Endothelial cell of umbilical vein (primary cell): ENCODE measurements at regions not wholly inside any gene's neighbourhood (a gene's known extent, or its start where the extent isn't known, plus 50 kb on each side); places are given as distances from the start of the nearest gene placed in this dataset.

Source experiments
- BruUV-seq: library from RNA; stranded (reverse); fragments of 400-500 nt; replicated peaks from 2 replicates; lab custom pipeline; 2021; lab: Mats Ljungman, UMichigan
- CTCF ChIA-PET: fragments of 300-600, 350-600 bp; sonication (Branson Sonifier 250); formaldehyde crosslinking; loops from one replicate; lab custom pipeline; 2021; ENCODE audit warnings: antibody characterized with exemption, inconsistent platforms; lab: Charles Lee
- POLR2A ChIA-PET: fragments of 300-600, 350-600 bp; sonication (Branson Sonifier 250); formaldehyde crosslinking; loops from one replicate; lab custom pipeline; 2021; ENCODE audit warnings: antibody characterized with exemption, inconsistent platforms; lab: Charles Lee
- DNase-seq: peaks from one replicate; pipeline ENCODE4 v3.0.0-alpha.2; 2011; ENCODE audit warnings: low read depth, low spot score
- FAIRE-seq: peaks from 2 replicates; lab custom pipeline; 2011; peaks lifted over from hg19 to GRCh38; lab: Jason Lieb, UNC
- H2AFZ ChIP-seq: 2 replicates; pipeline ENCODE4 v1.6.0; 2012; ENCODE audit warnings: low read depth, low read length, control low read depth, inconsistent platforms
- H3K27ac ChIP-seq: 2 replicates; pipeline ENCODE4 v1.5.1; 2011; ENCODE audit warnings: low read depth, mild to moderate bottlenecking, control low read depth, low read length, moderate library complexity; ENCODE audit not compliant: insufficient read depth
- H3K27me3 ChIP-seq, 2 experiments: 2 replicates each; pipeline versions ENCODE4 v1.6.0 to v1.6.1; 2011; ENCODE audit warnings: low read length in 2 of 2, mixed read lengths in 1 of 2; ENCODE audit not compliant: control insufficient read depth in 2 of 2, insufficient read depth in 2 of 2
- H3K36me3 ChIP-seq, 2 experiments: 2 replicates in 1 of 2; 3 replicates in 1 of 2; pipeline ENCODE4 v1.5.1; 2011; ENCODE audit warnings: low read length in 2 of 2, mild to moderate bottlenecking in 1 of 2, moderate library complexity in 1 of 2; ENCODE audit not compliant: control insufficient read depth in 2 of 2, insufficient read depth in 2 of 2; ENCODE audit errors: extremely low read depth in 1 of 2
- H3K4me1 ChIP-seq: 3 replicates; pipeline ENCODE4 v1.5.1; 2011; ENCODE audit warnings: mild to moderate bottlenecking, low read length; ENCODE audit not compliant: control insufficient read depth, insufficient read depth; ENCODE audit errors: extremely low read depth
- H3K4me2 ChIP-seq: 2 replicates; pipeline ENCODE4 v1.6.1; 2011; ENCODE audit warnings: low read length, control low read depth, mixed read lengths; ENCODE audit not compliant: insufficient read depth
- H3K4me3 ChIP-seq, 3 experiments: fragments of 200-600 bp in 1 of 3; sonication (generic), shearing (Covaris generic) in 1 of 3; replicated peaks in 1 of 3; 2 replicates each; pipeline ENCODE4 v1.5.1; 2011 to 2016; ENCODE audit warnings: control low read depth in 3 of 3, low read length in 3 of 3, mild to moderate bottlenecking in 2 of 3, inconsistent platforms in 1 of 3, low read depth in 1 of 3, moderate library complexity in 1 of 3; ENCODE audit not compliant: insufficient read depth in 1 of 3
- H3K79me2 ChIP-seq: 2 replicates; pipeline ENCODE4 v1.6.0; 2012; ENCODE audit warnings: low read length, inconsistent platforms; ENCODE audit not compliant: control insufficient read depth, insufficient read depth
- H3K9ac ChIP-seq: replicated peaks from 2 replicates; pipeline ENCODE3; 2011; ENCODE audit warnings: low read length, control low read depth; ENCODE audit not compliant: insufficient read depth; ENCODE audit errors: extremely low read depth
- H3K9me1 ChIP-seq: replicated peaks from 3 replicates; pipeline ENCODE4 v1.6.0; 2011; ENCODE audit warnings: mild to moderate bottlenecking, low read length; ENCODE audit not compliant: control insufficient read depth, insufficient read depth; ENCODE audit errors: extremely low read depth
- H3K9me3 ChIP-seq: replicated peaks from 2 replicates; pipeline ENCODE4 v1.5.1; 2012; ENCODE audit warnings: low read length, inconsistent platforms; ENCODE audit not compliant: control insufficient read depth, insufficient read depth
- H4K20me1 ChIP-seq: replicated peaks from 2 replicates; pipeline ENCODE3; 2011; ENCODE audit warnings: mild to moderate bottlenecking, low read length; ENCODE audit not compliant: control insufficient read depth, insufficient read depth; ENCODE audit errors: extremely low read depth
- CTCF ChIP-seq, 2 donors: IDR thresholded peaks; 1 replicate in 1 of 2; 2 replicates in 1 of 2; pipeline ENCODE4 v1.5.1; 2011; ENCODE audit warnings: low read length in 2 of 2, mild to moderate bottlenecking in 2 of 2, moderate library complexity in 2 of 2, control low read depth in 1 of 2, inconsistent platforms in 1 of 2, low read depth in 1 of 2; ENCODE audit not compliant: insufficient read depth in 1 of 2; ENCODE audit errors: extremely low read depth in 1 of 2
- EZH2 ChIP-seq: IDR thresholded peaks from 2 replicates; pipeline ENCODE4 v1.6.1; 2012; ENCODE audit warnings: borderline replicate concordance, low read depth, mild to moderate bottlenecking, moderate library complexity, low read length, inconsistent platforms; ENCODE audit not compliant: severe bottlenecking
- FOS ChIP-seq: IDR thresholded peaks from 2 replicates; pipeline ENCODE4 v1.6.1; 2011; ENCODE audit warnings: mild to moderate bottlenecking, low read length, moderate library complexity, borderline replicate concordance; ENCODE audit not compliant: insufficient read depth
- GATA2 ChIP-seq: IDR thresholded peaks from 2 replicates; pipeline ENCODE4 v1.7.0; 2011; ENCODE audit warnings: low read depth, mild to moderate bottlenecking, moderate library complexity, mixed read lengths, low read length; ENCODE audit not compliant: insufficient read length, insufficient read depth
- JUN ChIP-seq: IDR thresholded peaks from 2 replicates; pipeline ENCODE4 v1.6.1; 2011; ENCODE audit warnings: borderline replicate concordance, low read depth; ENCODE audit not compliant: insufficient read length, insufficient read depth
- MAX ChIP-seq: IDR thresholded peaks from 2 replicates; pipeline ENCODE4 v1.6.1; 2011; ENCODE audit not compliant: insufficient read depth, insufficient read length
- MYC ChIP-seq: IDR thresholded peaks from one replicate; pipeline ENCODE4 v1.6.1; 2011; ENCODE audit warnings: mild to moderate bottlenecking, low read depth, low read length
- POLR2A ChIP-seq: IDR thresholded peaks from 2 replicates; pipeline ENCODE4 v1.6.1; 2012; ENCODE audit warnings: low read depth, mild to moderate bottlenecking, control low read depth, low read length
- POLR2AphosphoS5 ChIP-seq: IDR thresholded peaks from 2 replicates; pipeline ENCODE4 v1.6.1; 2012; ENCODE audit warnings: low read depth, mild to moderate bottlenecking, control low read depth, low read length, moderate library complexity; ENCODE audit not compliant: insufficient read depth
- dilution Hi-C: fragments of 300-500 bp; cut with MboI; formaldehyde crosslinking; loops from one replicate; pipeline ENCODE4 v1.15.0; 2019; ENCODE audit warnings: low sequenced_read_pairs; ENCODE audit not compliant: extremely low pct_ligation_motif_present
- intact Hi-C: fragments of 100-400 bp; cut with micrococcal nuclease; formaldehyde crosslinking; loops from one replicate; pipeline ENCODE4 v1.10.0; 2022

- ChIA-PET POLR2A (no interaction called here), CTCF (interaction anchor here (1.2 to 2.0 kb wide), 3 partner anchors 13 to 72 kb away, joined by 3 to 7 read pairs (median 4); no protein-coding TSS in a partner anchor)
- TF ChIP-seq EZH2 (no peak), POLR2AphosphoS5 (no peak), POLR2A (no peak), MAX (no peak), MYC (no peak), CTCF (IDR thresholded peaks at IDR 0.05; ENCODE audit: extremely low read depth in 1 of 2, insufficient read depth in 1 of 2, low read depth in 1 of 2, low read length in 2 of 2) (no peak), FOS (no peak), JUN (no peak), GATA2 (no peak)
- Histone ChIP-seq H3K4me1 (no peaks in the 10 kb centered on the region), H3K4me2 (no peak overlapping the region), H3K9me3 (no peaks in the 10 kb centered on the region), H3K27ac (no peak overlapping the region), H4K20me1 (peaks cover 2% of the 10 kb centered on the region), H3K9ac (no peak overlapping the region), H2AFZ (no peak overlapping the region), H3K9me1 (no peaks in the 10 kb centered on the region), H3K79me2 (no peaks in the 10 kb centered on the region), H3K27me3 (no peaks in the 10 kb centered on the region), H3K4me3 (no peak overlapping the region), H3K36me3 (no peaks in the 10 kb centered on the region)
- intact Hi-C loops (no loop called here), dilution Hi-C loops (no loop called here)
- BruUV-seq = no TSS peak
- FAIRE-seq (peak; percentile 8), DNase-seq (no peak)
These were observed 67.8 kb upstream of the ARHGAP32 start for GRCh38 chr11:129259931-129260348.
